Upper lobe of right lung (tissue), 1 donor: ENCODE measurements at regions not wholly inside any gene's neighbourhood (a gene's known extent, or its start where the extent isn't known, plus 50 kb on each side); places are given as distances from the start of the nearest gene placed in this dataset.

Source experiments
- ATAC-seq: fragments of 200-7000 bp; cut with Tn5 transposase; one replicate; pipeline ENCODE4 v1.9.1; 2020; ENCODE audit warnings: mild to moderate bottlenecking, moderate library complexity
- DNase-seq: peaks from one replicate; pipeline ENCODE4 v3.0.0-alpha.2; 2020
- H3K27ac ChIP-seq: fragments of 200-600 bp; one replicate; pipeline ENCODE4 v1.8.0; 2022
- H3K27me3 ChIP-seq: fragments of 200-600 bp; one replicate; pipeline ENCODE4 v1.8.0; 2022; ENCODE audit warnings: mild to moderate bottlenecking
- H3K36me3 ChIP-seq: fragments of 200-600 bp; one replicate; pipeline ENCODE4 v1.8.0; 2022
- H3K4me1 ChIP-seq: fragments of 200-600 bp; one replicate; pipeline ENCODE4 v1.8.0; 2022
- H3K4me3 ChIP-seq: fragments of 200-600 bp; one replicate; pipeline ENCODE4 v1.8.0; 2022; ENCODE audit warnings: mild to moderate bottlenecking
- H3K9me3 ChIP-seq: fragments of 200-600 bp; one replicate; pipeline ENCODE4 v1.8.0; 2022
- intact Hi-C: fragments of 100-400 bp; cut with DNase I; formaldehyde crosslinking; loops from one replicate; pipeline ENCODE4 v1.11.0; 2022
- TF ChIP-seq, protein P1 (sequence below): fragments of 200-600 bp; IDR thresholded peaks from one replicate; pipeline ENCODE4 v1.8.0; 2022; ENCODE audit warnings: antibody characterized with exemption
- donor health status: DM: no; HTN: yes; CAD: no; lungs with severe emphysema.

DNA sequence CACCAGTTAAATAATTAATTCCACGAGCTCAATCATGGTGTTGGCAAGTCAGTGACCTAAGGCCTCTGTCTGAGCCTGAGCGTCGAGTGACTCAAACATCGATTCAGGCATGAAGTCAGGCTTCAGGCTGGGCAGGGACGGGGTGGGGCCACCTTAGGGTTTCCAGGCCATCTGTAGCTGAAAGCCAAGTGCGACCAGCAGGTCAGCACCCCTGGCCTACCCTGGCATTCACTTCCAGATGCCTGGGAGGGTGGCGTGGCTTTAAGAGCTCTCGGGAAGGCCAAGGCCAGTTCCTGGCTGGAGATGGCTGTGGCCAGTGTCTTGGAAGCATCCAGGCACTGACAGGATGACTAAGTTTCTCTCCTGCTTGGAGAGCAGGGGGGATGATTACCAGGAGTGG is 113.4 kb downstream of the DACT2 start:
- no peak overlapping the region for H3K27ac ChIP-seq
- intact Hi-C loops: no loop called here
- ATAC-seq: no peak
- H3K4me3 ChIP-seq: no peak overlapping the region
- H3K36me3 ChIP-seq: no peaks in the 10 kb centered on the region
- H3K4me1 ChIP-seq: no peaks in the 10 kb centered on the region
- H3K27me3 ChIP-seq: no peaks in the 10 kb centered on the region
- peak; percentile 37 for DNase-seq
- no peaks in the 10 kb centered on the region for H3K9me3 ChIP-seq
- TF ChIP-seq, protein P1, sequence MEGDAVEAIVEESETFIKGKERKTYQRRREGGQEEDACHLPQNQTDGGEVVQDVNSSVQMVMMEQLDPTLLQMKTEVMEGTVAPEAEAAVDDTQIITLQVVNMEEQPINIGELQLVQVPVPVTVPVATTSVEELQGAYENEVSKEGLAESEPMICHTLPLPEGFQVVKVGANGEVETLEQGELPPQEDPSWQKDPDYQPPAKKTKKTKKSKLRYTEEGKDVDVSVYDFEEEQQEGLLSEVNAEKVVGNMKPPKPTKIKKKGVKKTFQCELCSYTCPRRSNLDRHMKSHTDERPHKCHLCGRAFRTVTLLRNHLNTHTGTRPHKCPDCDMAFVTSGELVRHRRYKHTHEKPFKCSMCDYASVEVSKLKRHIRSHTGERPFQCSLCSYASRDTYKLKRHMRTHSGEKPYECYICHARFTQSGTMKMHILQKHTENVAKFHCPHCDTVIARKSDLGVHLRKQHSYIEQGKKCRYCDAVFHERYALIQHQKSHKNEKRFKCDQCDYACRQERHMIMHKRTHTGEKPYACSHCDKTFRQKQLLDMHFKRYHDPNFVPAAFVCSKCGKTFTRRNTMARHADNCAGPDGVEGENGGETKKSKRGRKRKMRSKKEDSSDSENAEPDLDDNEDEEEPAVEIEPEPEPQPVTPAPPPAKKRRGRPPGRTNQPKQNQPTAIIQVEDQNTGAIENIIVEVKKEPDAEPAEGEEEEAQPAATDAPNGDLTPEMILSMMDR: no peak

DNA sequence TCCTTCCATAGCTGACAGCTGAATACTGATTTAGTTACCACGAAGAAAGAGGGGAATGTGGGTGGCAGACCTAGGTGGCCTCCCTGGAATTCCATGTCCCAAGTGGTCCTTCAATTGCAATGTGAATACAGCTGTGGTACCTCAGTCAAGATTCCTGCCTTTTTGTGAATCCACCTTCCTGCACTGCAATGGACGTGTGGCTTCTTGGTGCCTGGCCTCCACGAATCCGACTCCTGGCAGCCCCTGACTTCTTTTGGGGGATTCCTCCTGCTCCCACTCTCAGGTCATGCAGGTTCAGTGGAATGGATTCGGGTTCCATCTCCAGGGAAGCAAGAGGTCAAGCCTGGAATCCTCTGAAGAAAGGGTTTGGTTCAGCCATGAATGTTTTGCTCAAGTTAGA is 117.8 kb downstream of the DACT2 start:
- Histone ChIP-seq H3K4me1 (no peaks in the 10 kb centered on the region), H3K4me3 (no peak overlapping the region), H3K36me3 (no peaks in the 10 kb centered on the region), H3K27me3 (no peaks in the 10 kb centered on the region), H3K27ac (no peak overlapping the region), H3K9me3 (no peaks in the 10 kb centered on the region)
- TF ChIP-seq, protein P1: no peak
- intact Hi-C loops: no loop called here
- DNase-seq (peak; percentile 29), ATAC-seq (no peak)

DNA sequence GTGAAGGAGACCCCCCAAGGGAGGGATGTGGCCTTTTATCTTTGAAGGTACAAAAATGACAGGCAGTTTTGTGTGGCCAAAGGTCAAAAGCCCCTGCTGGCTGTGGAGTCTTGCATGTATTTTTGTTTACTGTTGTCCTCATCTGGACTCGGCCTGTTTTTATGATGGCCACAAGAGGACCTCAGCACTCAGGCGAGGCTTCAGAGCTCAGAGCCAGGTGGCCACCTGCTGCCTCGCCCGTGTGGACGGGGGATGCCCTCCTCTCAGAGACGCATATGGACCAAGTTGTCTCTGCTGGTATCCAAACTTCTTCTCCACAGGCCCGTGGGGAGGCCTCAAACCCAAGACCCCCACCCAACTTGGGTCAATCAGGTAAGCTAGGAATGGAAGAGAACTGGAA is 118.2 kb downstream of the DACT2 start:
- Histone ChIP-seq H3K27me3 (no peaks in the 10 kb centered on the region), H3K9me3 (no peaks in the 10 kb centered on the region), H3K36me3 (no peaks in the 10 kb centered on the region), H3K4me1 (no peaks in the 10 kb centered on the region), H3K4me3 (no peak overlapping the region), H3K27ac (no peak overlapping the region)
- TF ChIP-seq, protein P1: peak; percentile 20
- DNase-seq (peak; percentile 46), ATAC-seq (no peak)
- intact Hi-C loops: no loop called here

DNA sequence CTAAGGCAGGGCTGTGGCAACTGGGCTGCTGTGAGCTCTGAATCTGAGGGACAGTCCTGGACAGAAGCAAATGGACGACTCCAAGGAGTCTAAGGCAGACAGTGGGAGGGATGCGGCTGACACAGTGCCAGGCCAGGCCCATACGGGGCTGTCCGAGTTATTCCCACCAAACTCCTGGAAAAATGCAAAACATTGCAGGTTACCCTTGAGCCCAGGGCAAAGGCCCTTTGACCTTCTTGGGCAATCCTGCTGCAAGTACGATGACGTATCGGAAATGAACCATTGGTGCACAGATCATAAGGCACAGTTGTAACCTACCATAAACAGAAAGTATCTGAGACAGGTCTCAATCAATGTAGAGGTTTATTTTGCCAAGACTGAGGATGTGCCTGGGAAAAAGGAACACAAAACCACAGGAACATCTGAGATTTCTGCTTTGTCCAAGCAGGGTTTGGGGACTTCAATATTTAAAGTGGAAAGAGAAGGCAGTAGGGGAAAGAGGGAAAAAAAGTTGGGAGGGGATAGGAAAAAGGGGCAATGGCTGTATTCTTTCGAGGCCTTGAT is 118.9 kb downstream of the DACT2 start:
- no peak overlapping the region for H3K4me3 ChIP-seq
- no peak overlapping the region for H3K27ac ChIP-seq
- no peaks in the 10 kb centered on the region for H3K9me3 ChIP-seq
- ATAC-seq: no peak
- intact Hi-C loops: no loop called here
- TF ChIP-seq, protein P1: no peak
- no peaks in the 10 kb centered on the region for H3K36me3 ChIP-seq
- H3K27me3 ChIP-seq: no peaks in the 10 kb centered on the region
- DNase-seq: peak; percentile 21
- no peaks in the 10 kb centered on the region for H3K4me1 ChIP-seq

DNA sequence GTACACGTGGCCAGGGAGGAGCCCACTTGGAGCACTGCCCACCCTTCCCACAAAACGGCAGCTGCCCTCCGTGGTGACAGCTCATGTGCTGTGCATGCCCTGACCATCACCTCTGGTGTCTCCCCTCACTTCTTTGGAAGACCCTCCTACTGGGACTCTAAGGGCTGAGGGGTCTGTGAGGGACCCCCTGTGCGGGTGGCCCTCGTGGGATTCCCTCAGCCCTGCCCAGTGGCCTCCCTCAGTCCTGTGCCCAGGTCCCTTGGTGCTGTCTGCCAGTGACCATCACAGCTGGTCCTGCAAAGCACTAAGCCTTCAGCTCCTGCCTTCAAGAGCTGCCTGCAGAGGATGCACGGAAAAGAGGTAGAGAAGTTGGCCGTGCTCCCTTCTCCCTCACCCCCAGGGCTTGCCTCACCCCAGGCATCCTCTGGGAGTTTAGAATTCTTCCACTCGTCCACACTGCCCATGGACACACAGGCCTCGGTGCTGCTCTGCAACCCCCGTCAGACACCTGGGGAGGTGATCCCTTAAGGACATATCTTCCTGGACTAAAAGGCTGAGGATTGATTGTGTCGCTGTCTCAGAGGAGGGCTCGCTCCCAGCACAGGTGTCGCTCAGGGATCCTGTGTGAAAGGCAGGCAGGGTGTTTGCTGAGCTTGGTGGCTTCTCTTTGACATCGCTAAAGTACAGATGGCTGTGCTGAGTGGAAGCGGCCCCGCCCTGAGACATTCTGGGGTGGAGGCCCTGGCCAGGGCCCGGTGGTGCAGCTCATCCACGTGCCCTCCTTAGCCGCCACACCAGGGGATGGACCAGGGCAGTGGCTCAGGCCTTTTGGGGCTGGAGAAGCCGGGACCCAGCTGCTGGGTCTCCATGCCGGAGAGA is 119.5 kb upstream of the FRMD1 start:
- ATAC-seq: no peak
- TF ChIP-seq, protein P1: no peak
- no peaks in the 10 kb centered on the region for H3K27me3 ChIP-seq

More for the DNA sequence above, 119.5 kb upstream of the FRMD1 start:
- Histone ChIP-seq H3K4me1 (no peaks in the 10 kb centered on the region), H3K27ac (no peak overlapping the region), H3K9me3 (no peaks in the 10 kb centered on the region), H3K4me3 (no peak overlapping the region), H3K36me3 (no peaks in the 10 kb centered on the region)
- intact Hi-C loops: no loop called here
- DNase-seq: peak; percentile 56
